Stimulated activated CD4-positive, alpha-beta T cell treated with anti-CD3 and anti-CD28 coated beads, Interleukin-15, amount 100 ng/mL, for 1 hour (primary cell): ENCODE measurements at regions not wholly inside any gene's neighbourhood (a gene's known extent, or its start where the extent isn't known, plus 50 kb on each side); places are given as distances from the start of the nearest gene placed in this dataset.
"Not testable (repeated sequence)": the region's sequence is repeated elsewhere in the genome, so short reads cannot be mapped to it uniquely, and the experiment has no call there.

Source experiments
- DNase-seq, 2 donors: peaks; one replicate each; pipeline ENCODE4 v3.0.0-alpha.2; 2020; ENCODE audit warnings: low read depth in 1 of 2, low spot score in 1 of 2

- no peak for DNase-seq
These were observed 207.6 kb downstream of the EMP1 start for GRCh38 chr12:13404111-13404628.

- not testable (repeated sequence) for DNase-seq
These were observed 194.8 kb downstream of the EMP1 start for GRCh38 chr12:13391375-13391774.

GRCh38 chr12:13390918-13391317, 194.4 kb downstream of the EMP1 start:
- no peak for DNase-seq

GRCh38 chr12:13390381-13390861, 193.9 kb downstream of the EMP1 start:
- DNase-seq = no peak

- no peak for DNase-seq
These were observed 190.6 kb downstream of the EMP1 start for GRCh38 chr12:13387101-13387500.

GRCh38 chr12:13386323-13387039, 190.0 kb downstream of the EMP1 start:
- DNase-seq = no peak

GRCh38 chr12:13383379-13383778, 186.9 kb downstream of the EMP1 start:
- DNase-seq = no peak

- DNase-seq = no peak
These were observed 183.8 kb downstream of the EMP1 start for GRCh38 chr12:13380297-13380696.

GRCh38 chr12:13379531-13380188, 183.1 kb downstream of the EMP1 start:
- DNase-seq = no peak

- no peak for DNase-seq
These were observed 181.2 kb downstream of the EMP1 start for GRCh38 chr12:13377698-13378097.

GRCh38 chr12:13376610-13377373, 180.3 kb downstream of the EMP1 start:
- no peak for DNase-seq

GRCh38 chr12:13375583-13376345, 179.2 kb downstream of the EMP1 start:
- no peak for DNase-seq

GRCh38 chr12:13374793-13375192, 178.3 kb downstream of the EMP1 start:
- DNase-seq = no peak

GRCh38 chr12:13373803-13374202, 177.3 kb downstream of the EMP1 start:
- DNase-seq = no peak

- no peak for DNase-seq
These were observed 176.6 kb downstream of the EMP1 start for GRCh38 chr12:13373131-13373530.

- no peak for DNase-seq
These were observed 175.9 kb downstream of the EMP1 start for GRCh38 chr12:13372386-13372785.

GRCh38 chr12:13371797-13372196, 175.3 kb downstream of the EMP1 start:
- DNase-seq = no peak

- DNase-seq = no peak
These were observed 174.8 kb downstream of the EMP1 start for GRCh38 chr12:13371367-13371766.

GRCh38 chr12:13369474-13370056, 173.0 kb downstream of the EMP1 start:
- DNase-seq = no peak

- DNase-seq = no peak
These were observed 172.4 kb downstream of the EMP1 start for GRCh38 chr12:13368971-13369370.

GRCh38 chr12:13368431-13368830, 171.9 kb downstream of the EMP1 start:
- no peak for DNase-seq
